Adipocyte (in vitro differentiated cells): ENCODE measurements at regions not wholly inside any gene's neighbourhood (a gene's known extent, or its start where the extent isn't known, plus 50 kb on each side); places are given as distances from the start of the nearest gene placed in this dataset.
"Not testable (repeated sequence)": the region's sequence is repeated elsewhere in the genome, so short reads cannot be mapped to it uniquely, and the experiment has no call there.

ENCODE experiments used
- DNase-seq: peaks from one replicate; pipeline ENCODE4 v3.0.0-alpha.2; 2015; ENCODE audit warnings: low read depth
- H3K27me3 ChIP-seq: replicated peaks from 2 replicates; pipeline ENCODE4 v1.7.0; 2013; ENCODE audit warnings: mild to moderate bottlenecking, low read length, moderate library complexity; ENCODE audit not compliant: control insufficient read depth, insufficient read depth
- H3K36me3 ChIP-seq: 2 replicates; pipeline ENCODE4 v1.7.0; 2013; ENCODE audit warnings: low read length, mild to moderate bottlenecking, moderate library complexity; ENCODE audit not compliant: control insufficient read depth, insufficient read depth, severe bottlenecking
- H3K4me1 ChIP-seq: 2 replicates; pipeline ENCODE4 v1.7.0; 2013; ENCODE audit warnings: mild to moderate bottlenecking, low read length, moderate library complexity; ENCODE audit not compliant: control insufficient read depth, insufficient read depth
- H3K4me3 ChIP-seq: 2 replicates; pipeline ENCODE4 v1.7.0; 2013; ENCODE audit warnings: mild to moderate bottlenecking, low read length, moderate library complexity
- H3K9ac ChIP-seq: 2 replicates; pipeline ENCODE4 v1.7.0; 2013; ENCODE audit warnings: mild to moderate bottlenecking, low read length, moderate library complexity
- H3K9me3 ChIP-seq: 2 replicates; pipeline ENCODE4 v1.7.0; 2013; ENCODE audit warnings: mild to moderate bottlenecking, low read length, moderate library complexity; ENCODE audit not compliant: control insufficient read depth

DNA sequence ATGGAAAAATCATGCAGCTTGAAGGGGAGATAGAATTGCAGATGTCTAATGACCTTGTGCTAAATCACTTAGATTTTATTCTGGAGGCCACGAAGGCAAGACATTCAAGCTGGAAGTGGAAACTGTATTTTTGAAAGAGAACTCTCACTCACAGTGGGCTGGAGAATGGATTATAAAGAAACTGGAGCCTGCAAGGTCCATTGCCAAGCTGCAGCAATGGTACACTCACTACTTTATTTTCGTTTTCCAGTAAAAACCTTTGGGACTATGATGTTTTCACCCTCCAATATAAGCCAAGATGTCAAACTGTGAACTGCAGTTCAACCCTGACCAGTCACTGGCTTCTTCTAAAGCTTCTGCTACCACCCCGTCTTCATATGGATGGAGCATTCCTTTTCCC lies 62.0 kb downstream of the SKIDA1 start:
- H3K4me1 ChIP-seq: no peaks in the 10 kb centered on the region
- H3K27me3 ChIP-seq: no peaks in the 10 kb centered on the region
- DNase-seq: no peak
- no peaks in the 10 kb centered on the region for H3K9me3 ChIP-seq
- H3K9ac ChIP-seq: no peak overlapping the region
- no peak overlapping the region for H3K4me3 ChIP-seq
- no peaks in the 10 kb centered on the region for H3K36me3 ChIP-seq

DNA sequence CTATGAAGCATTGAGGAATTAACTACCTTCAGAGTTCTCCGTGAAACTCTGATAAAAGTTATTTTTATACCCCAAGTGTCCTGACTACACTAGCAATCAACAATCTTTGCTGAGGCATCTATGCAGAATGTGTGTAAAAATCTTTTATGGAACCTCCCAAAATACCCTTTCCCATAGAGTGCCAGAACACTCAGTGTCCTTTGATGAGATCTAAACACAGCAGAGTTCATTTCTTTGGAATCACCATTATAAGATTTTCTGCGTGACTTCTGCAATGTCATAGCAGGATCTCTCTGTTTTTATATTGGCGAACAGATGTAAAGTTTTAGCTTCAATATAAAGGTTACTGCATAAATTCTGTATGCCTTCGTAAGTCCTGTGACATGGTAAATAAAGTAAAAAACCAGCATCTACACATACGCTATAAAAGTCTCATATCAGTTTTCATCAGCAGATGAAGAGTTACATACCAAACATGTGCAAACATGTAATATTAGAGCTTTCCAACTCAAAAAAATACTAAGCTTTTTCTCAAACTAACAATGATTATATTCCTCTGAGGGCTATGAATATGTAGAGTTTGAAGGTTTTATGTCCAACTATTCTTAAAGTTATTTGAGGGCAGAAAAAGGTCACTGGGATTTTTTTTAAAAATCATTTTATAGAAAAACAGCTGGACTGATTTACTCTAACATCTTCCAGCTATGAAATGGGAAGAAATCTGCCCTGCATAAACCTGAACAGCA lies 67.2 kb downstream of the SKIDA1 start:
- Histone ChIP-seq H3K36me3 (no peaks in the 10 kb centered on the region), H3K4me1 (peaks cover 7% of the 10 kb centered on the region), H3K4me3 (peak overlapping the region; percentile 24), H3K27me3 (no peaks in the 10 kb centered on the region), H3K9me3 (peaks cover 38% of the 10 kb centered on the region), H3K9ac (peak overlapping the region; percentile 42)
- DNase-seq: peak; percentile 19

DNA sequence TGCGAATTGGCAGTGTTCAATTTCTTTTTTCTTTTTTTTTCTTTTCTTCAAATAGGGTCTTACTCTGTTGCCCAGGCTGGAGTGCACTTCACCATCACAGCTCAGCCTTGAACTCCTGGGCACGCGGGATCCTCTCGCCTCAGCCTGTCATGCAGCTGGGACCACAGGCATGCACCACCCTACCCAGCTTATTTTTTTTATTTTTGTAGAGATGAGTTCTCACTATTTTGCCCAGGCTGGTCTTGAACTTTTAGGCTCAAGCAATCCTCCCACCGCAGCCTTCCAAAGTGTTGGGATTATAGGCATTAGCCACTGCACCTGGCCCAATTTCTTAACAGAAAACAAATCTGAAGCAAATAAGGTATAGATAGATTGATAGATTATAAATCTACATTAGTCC lies 69.3 kb downstream of the SKIDA1 start:
- H3K27me3 ChIP-seq: no peaks in the 10 kb centered on the region
- H3K36me3 ChIP-seq: no peaks in the 10 kb centered on the region
- DNase-seq: no peak
- H3K9ac ChIP-seq: no peak overlapping the region
- H3K4me3 ChIP-seq: no peak overlapping the region
- peaks cover 38% of the 10 kb centered on the region for H3K9me3 ChIP-seq
- peaks cover 7% of the 10 kb centered on the region for H3K4me1 ChIP-seq

DNA sequence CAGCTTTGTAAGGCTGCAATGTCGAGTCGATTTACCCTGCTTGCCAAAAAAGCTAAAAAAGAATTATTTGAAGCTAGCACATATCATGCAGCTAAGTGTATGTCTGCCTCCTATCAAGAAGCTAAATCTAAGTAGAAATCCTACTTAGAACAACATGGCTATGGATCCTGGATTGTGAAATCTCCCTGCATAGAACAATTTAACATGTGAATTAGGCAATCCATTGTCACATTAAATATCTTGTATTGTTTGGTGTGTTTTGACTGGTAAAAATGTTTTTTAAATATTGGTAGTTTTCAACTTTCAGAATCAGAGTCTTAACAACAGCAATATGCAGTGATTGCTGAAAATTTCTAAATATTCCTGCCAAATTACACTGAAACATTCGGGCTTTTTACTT lies 73.3 kb downstream of the SKIDA1 start:
- no peaks in the 10 kb centered on the region for H3K36me3 ChIP-seq
- no peak overlapping the region for H3K9ac ChIP-seq
- H3K4me3 ChIP-seq: no peak overlapping the region
- DNase-seq: peak; percentile 62
- H3K9me3 ChIP-seq: peaks cover 41% of the 10 kb centered on the region
- H3K4me1 ChIP-seq: no peaks in the 10 kb centered on the region
- H3K27me3 ChIP-seq: no peaks in the 10 kb centered on the region

DNA sequence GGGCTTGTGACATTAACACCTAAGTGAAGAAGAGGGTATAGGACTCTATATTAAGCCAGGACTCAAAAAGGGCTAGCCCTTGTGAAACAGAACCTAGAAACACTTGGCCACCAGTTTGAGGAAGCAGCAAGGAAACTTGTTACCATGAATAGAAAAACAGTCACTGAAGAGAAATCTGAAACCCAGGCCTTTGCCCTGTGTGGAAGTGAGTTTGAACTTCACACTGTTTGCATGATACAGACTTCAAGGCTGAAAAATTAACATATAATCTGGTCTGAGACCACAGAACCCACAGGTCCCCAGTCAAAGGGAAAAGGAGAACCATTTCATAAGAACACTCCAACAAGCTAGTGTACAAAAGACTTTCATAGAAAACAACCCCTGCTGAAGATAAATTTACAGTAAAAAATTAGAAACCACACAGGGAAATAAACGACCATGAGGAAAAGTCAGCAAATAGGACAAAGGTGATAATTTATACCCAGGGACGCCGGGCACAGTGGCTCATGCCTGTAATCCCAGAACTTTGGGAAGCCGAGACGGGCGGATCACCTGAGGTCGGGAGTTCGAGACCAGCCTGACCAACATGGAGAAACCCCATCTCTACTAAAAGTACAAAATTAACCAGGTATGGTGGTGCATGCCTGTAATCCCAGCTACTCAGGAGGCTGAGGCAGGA lies 76.1 kb downstream of the SKIDA1 start:
- Histone ChIP-seq H3K9ac (no peak overlapping the region), H3K27me3 (no peaks in the 10 kb centered on the region), H3K36me3 (no peaks in the 10 kb centered on the region), H3K9me3 (peaks cover 14% of the 10 kb centered on the region), H3K4me3 (no peak overlapping the region), H3K4me1 (peaks cover 12% of the 10 kb centered on the region)
- DNase-seq: no peak

DNA sequence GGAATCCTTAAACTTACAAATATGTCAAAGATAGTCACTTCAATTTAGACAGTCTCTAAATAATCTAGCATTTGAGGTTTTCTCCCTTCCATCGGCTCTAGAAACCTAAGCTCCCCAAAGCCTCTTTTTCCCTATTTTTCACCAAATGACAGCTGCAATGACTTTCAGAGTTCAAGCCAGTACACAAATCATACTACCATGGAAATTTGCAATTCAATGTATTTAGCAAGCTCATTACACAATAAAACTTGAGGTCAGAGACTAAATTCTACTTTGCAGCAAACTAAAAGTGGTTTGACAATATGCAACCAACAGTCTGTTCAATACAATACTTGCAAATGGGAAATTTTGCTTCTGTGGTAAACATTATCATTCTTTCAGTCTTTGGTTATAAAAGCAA lies 80.3 kb downstream of the SKIDA1 start:
- Histone ChIP-seq H3K27me3 (no peaks in the 10 kb centered on the region), H3K9ac (no peak overlapping the region), H3K4me3 (no peak overlapping the region), H3K4me1 (peaks cover 14% of the 10 kb centered on the region), H3K9me3 (peaks cover 6% of the 10 kb centered on the region), H3K36me3 (no peaks in the 10 kb centered on the region)
- peak; percentile 31 for DNase-seq

DNA sequence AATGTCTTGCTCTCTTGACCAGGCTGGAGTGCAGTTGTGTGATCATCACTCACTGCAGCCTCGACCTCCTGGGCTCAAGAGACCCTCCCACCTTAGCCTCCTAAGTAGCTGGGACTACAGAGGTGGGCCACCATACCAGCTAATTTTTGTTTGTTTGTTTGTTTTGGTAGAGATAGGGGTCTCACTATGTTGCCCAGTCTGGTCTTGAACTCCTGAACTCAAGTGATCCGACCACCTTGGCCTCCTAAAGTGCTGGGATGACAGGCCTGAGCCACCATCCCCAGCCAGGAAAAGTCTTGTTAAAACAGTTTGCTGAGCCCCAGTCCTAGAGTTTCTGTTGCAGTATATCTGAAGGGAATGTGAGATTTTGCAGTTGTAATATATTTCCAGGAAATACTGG lies 83.9 kb downstream of the SKIDA1 start:
- Histone ChIP-seq H3K4me3 (no peak overlapping the region), H3K9ac (no peak overlapping the region), H3K9me3 (no peaks in the 10 kb centered on the region), H3K4me1 (peaks cover 14% of the 10 kb centered on the region), H3K27me3 (no peaks in the 10 kb centered on the region), H3K36me3 (no peaks in the 10 kb centered on the region)
- DNase-seq: no peak

DNA sequence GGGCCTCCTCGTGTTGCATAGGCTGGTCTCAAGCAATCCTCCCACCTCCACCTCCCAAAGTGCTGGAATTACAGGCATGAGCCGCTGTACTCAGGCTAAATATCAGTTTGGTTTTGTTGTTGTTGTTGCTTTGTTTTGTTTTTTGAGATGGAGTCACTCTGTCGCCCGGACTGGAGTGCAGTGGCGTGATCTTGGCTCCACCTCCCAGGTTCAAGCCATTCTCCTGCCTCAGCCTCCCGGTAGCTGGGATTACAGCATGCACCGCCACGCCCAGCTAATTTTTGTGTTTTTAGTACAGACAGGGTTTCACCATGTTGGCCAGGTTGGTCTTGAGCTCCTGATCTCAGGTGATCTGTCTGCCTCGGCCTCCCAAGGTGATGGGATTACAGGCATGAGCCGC lies 86.6 kb downstream of the SKIDA1 start:
- not testable (repeated sequence) for DNase-seq, H3K4me1 ChIP-seq, H3K4me3 ChIP-seq, H3K9ac ChIP-seq, H3K27me3 ChIP-seq, H3K9me3 ChIP-seq, H3K36me3 ChIP-seq

DNA sequence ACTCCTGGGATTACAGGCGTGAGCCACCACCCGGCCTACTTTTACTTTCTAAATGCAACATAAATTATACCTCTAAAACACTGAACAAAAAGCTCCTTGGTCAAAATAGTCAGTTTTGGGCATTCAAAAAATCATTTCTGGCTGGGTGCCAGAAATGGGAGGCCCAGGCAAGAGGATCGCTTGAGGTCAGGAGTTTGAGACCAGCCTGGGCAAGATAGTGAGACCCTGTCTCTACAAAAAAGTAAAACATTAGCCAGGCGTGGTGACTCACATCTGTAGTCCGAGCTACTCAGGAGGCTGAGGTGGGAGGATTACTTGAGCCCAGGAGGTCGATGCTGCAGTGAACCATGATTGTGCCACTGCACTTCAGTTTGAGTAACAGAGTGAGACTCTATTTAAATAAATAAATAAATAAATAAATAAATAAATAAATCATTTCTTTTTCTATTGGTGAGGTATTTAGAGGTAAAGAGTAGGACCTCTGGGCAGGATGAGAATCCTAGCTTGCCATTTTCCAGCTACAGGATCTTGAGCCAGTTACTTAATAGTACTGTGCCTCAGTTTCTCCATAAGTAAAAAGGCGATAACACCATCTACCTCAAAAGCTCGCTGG lies 87.6 kb downstream of the SKIDA1 start:
- H3K4me3 ChIP-seq: no peak overlapping the region
- DNase-seq: no peak
- no peak overlapping the region for H3K9ac ChIP-seq
- H3K27me3 ChIP-seq: no peaks in the 10 kb centered on the region
- H3K4me1 ChIP-seq: no peaks in the 10 kb centered on the region
- no peaks in the 10 kb centered on the region for H3K9me3 ChIP-seq
- H3K36me3 ChIP-seq: no peaks in the 10 kb centered on the region

DNA sequence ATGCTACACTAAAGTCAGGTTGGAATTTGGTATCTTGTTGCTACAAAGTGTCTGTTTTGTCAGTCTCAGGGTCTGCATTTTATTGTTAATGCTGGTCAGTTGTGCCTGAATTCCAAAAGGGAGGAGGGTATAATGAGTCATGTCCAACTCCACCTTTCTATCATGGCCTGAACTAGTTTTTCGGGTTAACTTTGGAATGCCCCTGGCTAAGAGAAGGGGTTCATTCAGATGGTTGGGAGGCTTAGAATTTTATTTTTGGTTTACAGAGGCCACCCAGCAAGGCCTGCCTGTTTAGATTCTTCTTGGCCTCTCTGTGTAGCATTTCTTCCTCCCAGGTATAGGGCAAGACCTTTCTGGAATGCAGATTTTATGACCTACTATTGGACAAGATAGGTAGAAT lies 93.2 kb downstream of the SKIDA1 start:
- no peak for DNase-seq
- H3K4me1 ChIP-seq: no peaks in the 10 kb centered on the region
- H3K9me3 ChIP-seq: peaks cover 5% of the 10 kb centered on the region
- no peak overlapping the region for H3K4me3 ChIP-seq
- H3K9ac ChIP-seq: no peak overlapping the region
- H3K36me3 ChIP-seq: no peaks in the 10 kb centered on the region
- H3K27me3 ChIP-seq: no peaks in the 10 kb centered on the region

DNA sequence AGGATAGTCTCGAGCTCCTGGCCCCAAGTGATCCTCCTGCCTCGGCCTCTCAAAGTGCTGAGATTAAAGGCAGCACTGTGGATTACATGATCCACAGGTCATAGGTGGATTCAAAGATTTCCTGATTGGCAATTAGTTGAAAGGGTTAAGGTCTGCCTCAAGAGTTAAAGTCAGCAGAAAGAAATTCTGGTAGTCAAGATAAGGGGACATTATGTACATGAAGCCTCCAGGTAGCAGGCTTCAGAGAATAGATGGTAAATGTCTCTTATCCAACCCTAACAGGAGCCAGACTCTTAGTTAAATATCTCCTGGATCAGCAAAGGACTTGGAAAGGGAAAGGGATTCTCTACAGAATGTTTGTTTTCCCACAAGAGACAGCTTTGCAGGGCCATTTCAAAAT lies 93.7 kb downstream of the SKIDA1 start:
- Histone ChIP-seq H3K9me3 (peaks cover 9% of the 10 kb centered on the region), H3K27me3 (no peaks in the 10 kb centered on the region), H3K4me1 (no peaks in the 10 kb centered on the region), H3K36me3 (no peaks in the 10 kb centered on the region), H3K4me3 (no peak overlapping the region), H3K9ac (no peak overlapping the region)
- no peak for DNase-seq
